T-cell (primary cell): ENCODE measurements at regions not wholly inside any gene's neighbourhood (a gene's known extent, or its start where the extent isn't known, plus 50 kb on each side); places are given as distances from the start of the nearest gene placed in this dataset.

ENCODE experiments used
- ATAC-seq, 4 experiments: fragments of 200-7000 bp in 3 of 4; fragments of 150-1000 bp in 1 of 4; cut with Tn5 transposase; replicated peaks in 1 of 4; 1 replicate in 3 of 4; 2 replicates in 1 of 4; pipeline ENCODE4 v1.10.0; 2021; ENCODE audit warnings: moderate library complexity in 3 of 4, mild to moderate bottlenecking in 2 of 4, moderate number of reproducible peaks in 1 of 4
- CTCF ChIA-PET, 2 donors: fragments of 300-600 bp; sonication (Branson Sonifier 250); formaldehyde crosslinking; loops; one replicate each; lab custom pipeline; 2022; ENCODE audit warnings: antibody characterized with exemption in 2 of 2; lab: Charles Lee
- POLR2A ChIA-PET, 2 donors: fragments of 300-600 bp; sonication (Branson Sonifier 250); formaldehyde crosslinking; loops; one replicate each; lab custom pipeline; 2022; ENCODE audit warnings: antibody characterized with exemption in 2 of 2; lab: Charles Lee
- DNase-seq, 35 experiments: peaks; one replicate each; pipeline versions ENCODE4 v3.0.0 to v3.0.0-alpha.2; 2013 to 2023
- H3K27ac ChIP-seq: one replicate; pipeline ENCODE4 v1.5.1; 2013; ENCODE audit warnings: low read length
- H3K27me3 ChIP-seq, 2 experiments: replicated peaks in 1 of 2; 1 replicate in 1 of 2; 2 replicates in 1 of 2; pipeline versions ENCODE4 v1.6.1 to v1.7.0; 2013; ENCODE audit warnings: low read length in 1 of 2, mixed read lengths in 1 of 2; ENCODE audit not compliant: control insufficient read depth in 2 of 2, insufficient read depth in 2 of 2; ENCODE audit errors: extremely low read depth in 1 of 2
- H3K36me3 ChIP-seq, 2 donors: 1 replicate in 1 of 2; 2 replicates in 1 of 2; pipeline versions ENCODE4 v1.6.1 to v1.7.0; 2013; ENCODE audit warnings: low read length in 1 of 2; ENCODE audit not compliant: control insufficient read depth in 2 of 2, insufficient read depth in 1 of 2; ENCODE audit errors: extremely low read depth in 1 of 2
- H3K4me1 ChIP-seq, 2 experiments: 1 replicate in 1 of 2; 2 replicates in 1 of 2; pipeline versions ENCODE4 v1.6.1 to v1.7.0; 2013; ENCODE audit warnings: low read length in 2 of 2, mixed read lengths in 1 of 2; ENCODE audit not compliant: insufficient read depth in 2 of 2, control insufficient read depth in 1 of 2; ENCODE audit errors: extremely low read depth in 1 of 2
- H3K4me3 ChIP-seq, 2 donors: 1 replicate in 1 of 2; 2 replicates in 1 of 2; pipeline versions ENCODE4 v1.5.1 to v1.7.0; 2013; ENCODE audit warnings: mild to moderate bottlenecking in 2 of 2, low read length in 1 of 2, moderate library complexity in 1 of 2; ENCODE audit not compliant: control insufficient read depth in 1 of 2; ENCODE audit errors: extremely low read depth in 1 of 2
- H3K9me3 ChIP-seq: 2 replicates; pipeline ENCODE4 v1.7.0; 2013
- H3K27ac Mint-ChIP-seq, 2 donors: one replicate each; pipeline ENCODE4 v1.8.0; 2020 to 2021; ENCODE audit warnings: mild to moderate bottlenecking in 2 of 2, mixed read lengths in 2 of 2
- H3K27me3 Mint-ChIP-seq, 2 donors: one replicate each; pipeline ENCODE4 v1.8.0; 2021 to 2022; ENCODE audit warnings: mixed read lengths in 2 of 2
- H3K36me3 Mint-ChIP-seq: one replicate; pipeline ENCODE4 v1.8.0; 2021; ENCODE audit warnings: mixed read lengths
- H3K4me1 Mint-ChIP-seq, 3 donors: one replicate each; pipeline ENCODE4 v1.8.0; 2020 to 2022; ENCODE audit warnings: mixed read lengths in 3 of 3, mild to moderate bottlenecking in 1 of 3
- H3K4me3 Mint-ChIP-seq, 3 donors: one replicate each; pipeline ENCODE4 v1.8.0; 2020 to 2022; ENCODE audit warnings: mild to moderate bottlenecking in 3 of 3, mixed read lengths in 3 of 3, moderate library complexity in 3 of 3
- H3K9me3 Mint-ChIP-seq, 3 donors: one replicate each; pipeline ENCODE4 v1.8.0; 2020 to 2022; ENCODE audit warnings: mixed read lengths in 3 of 3
- WGBS: methylation state at CpG from one replicate; pipeline ENCODE4 v1.1.5; 2013; ENCODE audit warnings: missing lambda C conversion rate; ENCODE audit not compliant: insufficient coverage; 5-methylcytosine and 5-hydroxymethylcytosine counted together

DNA sequence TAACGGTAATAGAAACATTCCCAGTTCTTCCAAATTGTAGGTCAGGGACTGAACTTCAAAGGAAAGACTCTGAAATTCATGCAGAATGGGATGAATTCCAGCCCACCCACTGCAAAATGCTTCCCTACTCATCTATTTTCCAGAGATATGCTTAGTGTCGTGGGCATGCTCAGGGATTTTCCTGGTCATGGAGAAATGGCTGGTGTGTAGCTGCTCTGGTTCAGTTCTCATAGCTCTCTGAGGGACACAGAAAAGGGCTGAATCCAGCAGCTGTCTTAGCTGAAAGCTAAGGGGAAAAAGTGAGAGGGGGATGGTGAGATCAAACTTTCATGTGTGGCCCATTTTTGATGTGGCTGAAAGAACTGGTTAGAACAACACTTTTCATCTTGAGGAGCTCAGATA, 72.9 kb upstream of the KRAS start:
- Mint-ChIP-seq H3K27ac (peak overlapping the region; percentile 97 to 98), H3K9me3 (no peaks in the 10 kb centered on the region), H3K27me3 (no peaks in the 10 kb centered on the region), H3K36me3 (no peaks in the 10 kb centered on the region), H3K4me3 (peak overlapping the region; percentile 56 to 75 (median 63)), H3K4me1 (peaks cover 45 to 50% (median 46%) of the 10 kb centered on the region in 3 donors)
- DNase-seq (peak in 4 of 35 experiments; percentile 5 to 50 (median 10)), ATAC-seq (peak in 3 of 4 experiments; percentile 41 to 61 (median 53))
- 62% methylated on average over 2 of the region's 2 CpGs for whole genome bisulfite sequencing
- CTCF ChIA-PET = interaction anchor here (0.5 to 1.4 kb wide), 5 partner anchors 58 to 524 kb away, joined by 3 to 8 read pairs (median 5); partner anchors contain the start of gene KRAS (in 1 of the 2)
- H3K27ac ChIP-seq = peak overlapping the region; percentile 44
- H3K36me3 ChIP-seq = no peaks in the 10 kb centered on the region
- no peak overlapping the region for H3K4me3 ChIP-seq
- POLR2A ChIA-PET = interaction anchor here in 1 of 2 donors (1.1 to 1.2 kb wide), 2 partner anchors 61 to 64 kb away, joined by 4 to 5 read pairs; no protein-coding TSS in a partner anchor
- H3K9me3 ChIP-seq = no peaks in the 10 kb centered on the region
- peaks cover 26 to 36% of the 10 kb centered on the region in 2 experiments for H3K4me1 ChIP-seq
- H3K27me3 ChIP-seq = no peaks in the 10 kb centered on the region

DNA sequence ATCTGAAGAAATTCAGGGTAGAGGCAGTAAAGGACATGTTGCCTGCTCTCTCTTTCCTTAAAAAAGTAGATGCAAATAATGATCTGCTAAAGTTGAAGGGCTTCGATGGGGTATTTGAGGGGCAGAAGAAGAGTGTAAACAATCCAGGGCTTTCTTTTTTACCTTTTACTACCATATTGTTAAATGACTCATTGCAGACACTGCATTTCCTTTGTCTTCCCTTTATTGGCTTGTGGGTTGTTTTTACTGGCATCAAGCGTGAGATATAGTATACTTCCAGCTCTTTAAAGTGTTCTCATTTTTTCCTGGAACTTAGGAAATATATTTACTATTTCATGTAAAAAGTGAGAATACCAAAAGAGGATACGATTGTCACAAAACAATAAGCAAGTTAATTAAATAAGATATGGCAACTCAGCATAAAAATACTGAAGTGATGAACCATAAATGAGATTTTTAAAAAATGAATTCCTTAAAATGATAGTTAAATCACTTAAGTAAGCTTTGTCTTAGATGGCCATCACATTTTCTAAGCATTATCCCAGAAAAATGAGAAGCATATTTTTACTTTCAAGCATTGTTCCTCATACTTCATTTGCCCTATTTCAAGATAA, 72.3 kb upstream of the KRAS start:
- Mint-ChIP-seq H3K4me3 (peak overlapping the region; percentile 63 to 75 (median 73)), H3K27ac (peak overlapping the region; percentile 97 to 98), H3K9me3 (no peaks in the 10 kb centered on the region), H3K27me3 (no peaks in the 10 kb centered on the region), H3K4me1 (peaks cover 45 to 50% (median 46%) of the 10 kb centered on the region in 3 donors), H3K36me3 (no peaks in the 10 kb centered on the region)
- peaks cover 26 to 36% of the 10 kb centered on the region in 2 experiments for H3K4me1 ChIP-seq
- POLR2A ChIA-PET = interaction anchor here in 1 of 2 donors (1.1 to 1.2 kb wide), 2 partner anchors 61 to 64 kb away, joined by 4 to 5 read pairs; no protein-coding TSS in a partner anchor
- no CpG with 5 or more reads among the region's 3 CpGs for WGBS
- ATAC-seq (peak; percentile 57 to 74 (median 70)), DNase-seq (peak in 1 of 35 experiments; percentile 28)
- CTCF ChIA-PET = interaction anchor here (0.5 to 1.4 kb wide), 4 partner anchors 58 to 82 kb away, joined by 3 to 8 read pairs (median 6); partner anchors contain the start of gene KRAS (in 1 of the 2)
- H3K27ac ChIP-seq = peak overlapping the region; percentile 70
- H3K9me3 ChIP-seq = no peaks in the 10 kb centered on the region
- peak overlapping the region in 1 of 2 donors; percentile 18 for H3K4me3 ChIP-seq
- H3K27me3 ChIP-seq = no peaks in the 10 kb centered on the region
- no peaks in the 10 kb centered on the region for H3K36me3 ChIP-seq

DNA sequence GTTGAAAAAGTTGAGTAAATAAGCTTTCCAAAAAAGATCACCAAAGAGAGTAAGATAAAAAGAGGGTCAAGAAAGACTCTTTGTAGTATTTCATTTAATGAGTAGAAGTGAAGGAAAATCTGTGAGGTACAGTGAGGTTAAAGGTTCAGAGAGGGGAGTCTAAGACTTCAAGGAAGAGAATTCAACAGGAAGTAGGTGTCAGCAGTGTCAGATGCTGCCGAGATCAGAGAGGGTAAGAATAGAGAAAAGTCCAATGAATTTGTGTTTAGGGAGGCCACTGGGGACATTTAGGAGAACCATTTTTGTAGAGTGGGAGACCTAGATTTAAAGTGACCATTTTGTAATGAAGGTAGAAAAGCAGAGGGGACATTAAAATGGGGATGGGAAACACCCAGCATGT, 71.6 kb upstream of the KRAS start:
- peak; percentile 78 to 89 (median 85) for ATAC-seq
- ChIA-PET CTCF (no interaction called here), POLR2A (no interaction called here)
- peak overlapping the region; percentile 97 to 98 for H3K27ac Mint-ChIP-seq
- DNase-seq = peak in 3 of 35 experiments; percentile 1 to 44 (median 14)
- H3K27me3 Mint-ChIP-seq = no peaks in the 10 kb centered on the region
- H3K27me3 ChIP-seq = no peaks in the 10 kb centered on the region
- peak overlapping the region; percentile 63 to 75 (median 73) for H3K4me3 Mint-ChIP-seq
- peaks cover 45 to 48% (median 46%) of the 10 kb centered on the region in 3 donors for H3K4me1 Mint-ChIP-seq
- H3K36me3 ChIP-seq = no peaks in the 10 kb centered on the region
- H3K36me3 Mint-ChIP-seq = no peaks in the 10 kb centered on the region
- WGBS = 0% methylated on average over 1 of the region's 1 CpG
- H3K4me1 ChIP-seq = peaks cover 26 to 36% of the 10 kb centered on the region in 2 experiments
- H3K9me3 ChIP-seq = no peaks in the 10 kb centered on the region
- no peaks in the 10 kb centered on the region for H3K9me3 Mint-ChIP-seq
- H3K4me3 ChIP-seq = peak overlapping the region in 1 of 2 donors; percentile 18
- H3K27ac ChIP-seq = peak overlapping the region; percentile 70

DNA sequence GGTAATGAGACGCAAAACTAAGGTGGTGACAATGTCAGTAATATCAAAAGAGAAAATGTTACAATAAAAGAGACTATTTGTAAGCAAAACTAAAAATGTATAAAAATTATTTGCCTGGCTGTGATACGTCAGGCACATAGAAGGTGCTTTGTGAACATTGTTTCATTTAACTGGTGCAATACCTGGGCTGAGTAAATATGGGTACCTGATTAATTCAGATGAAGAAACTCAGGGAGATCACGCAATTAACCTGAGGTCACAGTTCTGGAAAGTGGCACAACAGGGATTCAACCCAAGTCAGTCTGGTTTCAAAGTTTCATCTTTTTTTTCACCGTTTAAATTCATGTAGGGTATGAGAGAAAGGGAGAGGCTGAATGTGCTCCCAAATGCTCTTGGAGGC, 71.0 kb upstream of the KRAS start:
- no peaks in the 10 kb centered on the region for H3K27me3 Mint-ChIP-seq
- peak overlapping the region; percentile 70 for H3K27ac ChIP-seq
- 62% methylated on average over 3 of the region's 4 CpGs for WGBS
- no peak for ATAC-seq
- no peaks in the 10 kb centered on the region for H3K9me3 ChIP-seq
- peak overlapping the region; percentile 97 to 98 for H3K27ac Mint-ChIP-seq
- H3K4me1 Mint-ChIP-seq = peaks cover 45 to 48% (median 46%) of the 10 kb centered on the region in 3 donors
- H3K4me1 ChIP-seq = peaks cover 26 to 36% of the 10 kb centered on the region in 2 experiments
- no peak overlapping the region for H3K4me3 ChIP-seq
- H3K4me3 Mint-ChIP-seq = peak overlapping the region in 2 of 3 donors; percentile 63 to 73
- POLR2A ChIA-PET = interaction anchor here in 1 of 2 donors (0.6 kb wide), 1 partner anchor 261 kb away, joined by 7 read pairs; no protein-coding TSS in a partner anchor
- CTCF ChIA-PET = no interaction called here
- no peaks in the 10 kb centered on the region for H3K9me3 Mint-ChIP-seq
- no peaks in the 10 kb centered on the region for H3K36me3 ChIP-seq
- H3K27me3 ChIP-seq = no peaks in the 10 kb centered on the region
- no peak for DNase-seq
- H3K36me3 Mint-ChIP-seq = no peaks in the 10 kb centered on the region

DNA sequence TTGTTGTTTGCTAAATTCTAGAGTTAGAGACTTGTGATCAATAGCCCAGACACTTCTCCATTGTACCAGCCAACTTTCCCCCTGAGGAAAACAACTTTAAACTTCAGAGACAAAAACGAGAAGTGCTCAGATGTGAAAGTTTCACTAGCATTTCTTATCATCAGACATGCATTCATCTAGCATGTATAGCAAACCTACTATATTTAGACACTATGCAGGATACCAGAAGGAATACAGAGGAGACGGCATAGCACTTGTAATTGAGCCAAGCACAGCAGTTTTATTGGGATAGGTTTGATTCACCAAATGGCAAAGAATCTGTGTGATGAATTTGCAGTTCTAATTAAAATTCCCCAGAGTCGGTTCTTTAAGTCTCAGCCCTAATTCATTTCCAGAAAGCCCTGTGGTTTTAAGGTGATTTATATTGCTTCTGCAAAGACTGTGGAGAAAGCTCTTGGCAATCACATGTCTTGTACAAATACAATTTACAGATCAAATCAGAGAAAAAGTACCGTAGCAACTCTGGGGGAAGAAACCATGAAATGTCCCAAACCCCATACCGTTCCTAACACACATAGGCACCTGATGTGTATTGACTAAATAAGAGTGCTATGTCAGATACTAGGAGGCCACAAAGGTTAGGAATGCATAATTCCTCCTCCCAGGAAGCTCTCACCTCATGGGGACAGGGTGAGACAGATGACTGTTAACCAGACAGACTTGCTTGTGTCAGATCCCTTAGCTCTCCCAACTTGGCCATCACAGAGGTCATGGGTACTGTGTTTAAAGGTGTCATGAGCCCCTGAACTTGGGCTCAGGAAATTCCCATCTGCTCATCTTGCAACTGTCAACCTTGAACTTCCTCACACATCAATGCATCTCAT, 69.6 kb upstream of the KRAS start:
- Mint-ChIP-seq H3K9me3 (no peaks in the 10 kb centered on the region), H3K27ac (peak overlapping the region; percentile 44 to 60), H3K36me3 (no peaks in the 10 kb centered on the region), H3K4me3 (no peak overlapping the region), H3K4me1 (peaks cover 45 to 48% (median 46%) of the 10 kb centered on the region in 3 donors), H3K27me3 (no peaks in the 10 kb centered on the region)
- CTCF ChIA-PET = interaction anchor here (0.7 to 1.4 kb wide), 3 partner anchors 64 to 74 kb away, joined by 3 to 6 read pairs (median 5); no protein-coding TSS in a partner anchor
- no peak for DNase-seq
- ATAC-seq = no peak
- H3K4me1 ChIP-seq = peaks cover 26 to 36% of the 10 kb centered on the region in 2 experiments
- POLR2A ChIA-PET = interaction anchor here (0.5 to 0.7 kb wide), 2 partner anchors 67 kb away, joined by 3 to 7 read pairs; no protein-coding TSS in a partner anchor
- no CpG with 5 or more reads among the region's 5 CpGs for WGBS
- no peak overlapping the region for H3K4me3 ChIP-seq
- H3K27me3 ChIP-seq = no peaks in the 10 kb centered on the region
- H3K9me3 ChIP-seq = no peaks in the 10 kb centered on the region
- no peaks in the 10 kb centered on the region for H3K36me3 ChIP-seq
- no peak overlapping the region for H3K27ac ChIP-seq
